ENCODE measurements at regions not wholly inside any gene's neighbourhood (a gene's known extent, or its start where the extent isn't known, plus 50 kb on each side); places are given as distances from the start of the nearest gene placed in this dataset.

GRCh38 chr18:37658894-37659293, 93.3 kb upstream of the CELF4 start:
- no peaks in the 10 kb centered on the region for H3K9me3 ChIP-seq (replicated peaks; ENCODE audit: control insufficient read depth, insufficient read depth, low read length)
- intact Hi-C loops (cut with micrococcal nuclease; ENCODE audit: unreplicated experiment) = no loop called here
- no peak for FAIRE-seq
- ChIA-PET RAD21 (ENCODE audit: unreplicated experiment) (no interaction called here), POLR2A (no interaction called here), SMC1A (ENCODE audit: uncharacterized antibody, unreplicated experiment) (no interaction called here), CTCF (no interaction called here)
- no peaks in the 10 kb centered on the region for H3K27me3 ChIP-seq (replicated peaks in 1 of 2; ENCODE audit: control insufficient read depth in 2 of 2, insufficient read depth in 2 of 2, low read length in 1 of 2)
- H4K20me1 ChIP-seq (ENCODE audit: control insufficient read depth, insufficient read depth) = no peaks in the 10 kb centered on the region
- no peaks in the 10 kb centered on the region for H3K79me2 ChIP-seq (ENCODE audit: control insufficient read depth, insufficient read depth, low read length)
- H3K9ac ChIP-seq (ENCODE audit: control insufficient read depth, insufficient read depth, low read length) = no peak overlapping the region
- H2AFZ ChIP-seq (ENCODE audit: control insufficient read depth, low read depth, low read length) = no peak overlapping the region
- H3K27ac ChIP-seq (ENCODE audit: control insufficient read depth, insufficient read depth) = no peak overlapping the region
- in situ Hi-C loops (cut with MboI) = no loop called here
- no peak for DNase-seq (ENCODE audit: low read depth, low spot score)
- no peaks in the 10 kb centered on the region for H3K4me1 ChIP-seq (ENCODE audit: control insufficient read depth, insufficient read depth, low read length)
- ATAC-seq = no peak
- no peaks in the 10 kb centered on the region for H3K36me3 ChIP-seq (ENCODE audit: control insufficient read depth in 2 of 2, insufficient read depth in 2 of 2, low read length in 1 of 2)
- 0% methylated on average over 1 of the region's 1 CpG for WGBS (ENCODE audit: insufficient coverage, insufficient replicate concordance, low lambda C conversion rate, missing lambda C conversion rate)
- no peak overlapping the region for H3K4me2 ChIP-seq (ENCODE audit: control insufficient read depth, insufficient read depth)
- TF ChIP-seq YBX1 (IDR thresholded peaks at IDR 0.05) (no peak), GABPA (IDR thresholded peaks at IDR 0.05; ENCODE audit: low read depth) (no peak)
- BruUV-seq (replicated peaks) = no TSS peak
- H3K4me3 ChIP-seq = no peak overlapping the region

GRCh38 chr18:37657493-37657892, 91.9 kb upstream of the CELF4 start:
- Histone ChIP-seq H3K9ac (ENCODE audit: control insufficient read depth, insufficient read depth, low read length) (no peak overlapping the region), H3K4me3 (no peak overlapping the region), H3K79me2 (ENCODE audit: control insufficient read depth, insufficient read depth, low read length) (no peaks in the 10 kb centered on the region), H2AFZ (ENCODE audit: control insufficient read depth, low read depth, low read length) (no peak overlapping the region), H3K9me3 (replicated peaks; ENCODE audit: control insufficient read depth, insufficient read depth, low read length) (no peaks in the 10 kb centered on the region), H3K36me3 (ENCODE audit: control insufficient read depth in 2 of 2, insufficient read depth in 2 of 2, low read length in 1 of 2) (no peaks in the 10 kb centered on the region), H3K4me2 (ENCODE audit: control insufficient read depth, insufficient read depth) (no peak overlapping the region), H3K4me1 (ENCODE audit: control insufficient read depth, insufficient read depth, low read length) (no peaks in the 10 kb centered on the region), H3K27ac (ENCODE audit: control insufficient read depth, insufficient read depth) (no peak overlapping the region), H3K27me3 (replicated peaks in 1 of 2; ENCODE audit: control insufficient read depth in 2 of 2, insufficient read depth in 2 of 2, low read length in 1 of 2) (no peaks in the 10 kb centered on the region), H4K20me1 (ENCODE audit: control insufficient read depth, insufficient read depth) (no peaks in the 10 kb centered on the region)
- ChIA-PET POLR2A (no interaction called here), SMC1A (ENCODE audit: uncharacterized antibody, unreplicated experiment) (no interaction called here), CTCF (no interaction called here), RAD21 (ENCODE audit: unreplicated experiment) (no interaction called here)
- FAIRE-seq (no peak), ATAC-seq (no peak), DNase-seq (ENCODE audit: low read depth, low spot score) (no peak)
- intact Hi-C loops (cut with micrococcal nuclease; ENCODE audit: unreplicated experiment) (no loop called here), in situ Hi-C loops (cut with MboI) (no loop called here)
- WGBS (ENCODE audit: insufficient coverage, insufficient replicate concordance, low lambda C conversion rate, missing lambda C conversion rate) = 0% methylated on average over 1 of the region's 1 CpG
- no TSS peak for BruUV-seq (replicated peaks)
- TF ChIP-seq ZZZ3 (IDR thresholded peaks at IDR 0.05; ENCODE audit: control insufficient read depth, insufficient read length, low read depth) (no peak), SUPT20H (IDR thresholded peaks at IDR 0.05; ENCODE audit: borderline replicate concordance, control insufficient read depth, low read depth, low read length) (no peak), SIN3A (IDR thresholded peaks at IDR 0.05; ENCODE audit: low read depth, low read length) (no peak), POU2F2 (IDR thresholded peaks at IDR 0.05; ENCODE audit: borderline replicate concordance, low read depth, low read length) (no peak), KAT2A (conservative IDR thresholded peaks at IDR 0.05; ENCODE audit: control insufficient read depth, low read depth, low read length) (no peak), MLLT1 (IDR thresholded peaks at IDR 0.05) (no peak), PKNOX1 (IDR thresholded peaks at IDR 0.05) (no peak), MEF2A (IDR thresholded peaks at IDR 0.05; ENCODE audit: insufficient read depth, low read depth, low read length) (no peak), ZNF592 (IDR thresholded peaks at IDR 0.05) (no peak), ESRRA (IDR thresholded peaks at IDR 0.05; ENCODE audit: low read length) (no peak), FOXK2 (IDR thresholded peaks at IDR 0.05) (no peak)

All from GM12878 (cell line).